GM12878 (cell line): ENCODE measurements at regions not wholly inside any gene's neighbourhood (a gene's known extent, or its start where the extent isn't known, plus 50 kb on each side); places are given as distances from the start of the nearest gene placed in this dataset.

Source experiments
- ATAC-seq: fragments of 200-7000 bp; cut with Tn5 transposase; 3 replicates; pipeline ENCODE4 v1.9.1; 2020; ENCODE audit warnings: mild to moderate bottlenecking, moderate library complexity
- BruUV-seq: library from RNA; stranded (reverse); fragments of 400-500 nt; replicated peaks from 2 replicates; lab custom pipeline; 2021; lab: Mats Ljungman, UMichigan
- CTCF ChIA-PET: fragments of 300-600 bp; sonication (Branson Sonifier 250); formaldehyde crosslinking; extraction: SDS; loops from one replicate; lab custom pipeline; 2021; ENCODE audit warnings: inconsistent platforms; lab: Yijun Ruan, JAX
- POLR2A ChIA-PET: fragments of 350-600 bp; formaldehyde crosslinking; extraction: SDS; loops from one replicate; lab custom pipeline; 2021; ENCODE audit warnings: inconsistent platforms; lab: Charles Lee
- RAD21 ChIA-PET: fragments of 300-600 bp; sonication (Branson Sonifier 250); formaldehyde crosslinking; loops from one replicate; lab custom pipeline; 2023; ENCODE audit warnings: antibody characterized with exemption; ENCODE audit not compliant: unreplicated experiment; lab: Charles Lee
- SMC1A ChIA-PET: fragments of 300-600 bp; sonication (Branson Sonifier 250); formaldehyde crosslinking; loops from one replicate; lab custom pipeline; 2023; ENCODE audit not compliant: unreplicated experiment, uncharacterized antibody; lab: Charles Lee
- DNase-seq: peaks from one replicate; pipeline ENCODE4 v3.0.0-alpha.2; 2011; ENCODE audit warnings: low read depth, low spot score
- FAIRE-seq: peaks from 3 replicates; lab custom pipeline; 2011; peaks lifted over from hg19 to GRCh38; lab: Jason Lieb, UNC
- H2AFZ ChIP-seq: 2 replicates; pipeline ENCODE4 v1.6.0; 2011; ENCODE audit warnings: low read depth, low read length, control low read depth; ENCODE audit not compliant: control insufficient read depth
- H3K27ac ChIP-seq: 2 replicates; pipeline ENCODE4 v1.5.1; 2011; ENCODE audit warnings: control low read depth; ENCODE audit not compliant: control insufficient read depth, insufficient read depth
- H3K27me3 ChIP-seq, 2 experiments: replicated peaks in 1 of 2; 2 replicates each; pipeline versions ENCODE4 v1.6.0 to v1.6.1; 2011; ENCODE audit warnings: low read length in 1 of 2; ENCODE audit not compliant: control insufficient read depth in 2 of 2, insufficient read depth in 2 of 2
- H3K36me3 ChIP-seq, 2 experiments: 2 replicates each; pipeline ENCODE4 v1.5.1; 2011; ENCODE audit warnings: low read length in 1 of 2; ENCODE audit not compliant: control insufficient read depth in 2 of 2, insufficient read depth in 2 of 2
- H3K4me1 ChIP-seq: 2 replicates; pipeline ENCODE4 v1.6.1; 2011; ENCODE audit warnings: mild to moderate bottlenecking, low read length, moderate library complexity, mixed read lengths; ENCODE audit not compliant: control insufficient read depth, insufficient read depth
- H3K4me2 ChIP-seq: 2 replicates; pipeline ENCODE4 v1.6.0; 2011; ENCODE audit warnings: control low read depth; ENCODE audit not compliant: control insufficient read depth, insufficient read depth
- H3K4me3 ChIP-seq: fragments of 200-600 bp; sonication (generic); 2 replicates; pipeline ENCODE4 v1.5.1; 2016
- H3K79me2 ChIP-seq: 2 replicates; pipeline ENCODE4 v1.6.0; 2011; ENCODE audit warnings: low read length; ENCODE audit not compliant: control insufficient read depth, insufficient read depth
- H3K9ac ChIP-seq: 2 replicates; pipeline ENCODE4 v1.8.0; 2011; ENCODE audit warnings: low read length, control low read depth, mixed read lengths; ENCODE audit not compliant: control insufficient read depth, insufficient read depth
- H3K9me3 ChIP-seq: replicated peaks from 3 replicates; pipeline ENCODE4 v1.5.1; 2011; ENCODE audit warnings: mild to moderate bottlenecking, low read length; ENCODE audit not compliant: control insufficient read depth, insufficient read depth
- H4K20me1 ChIP-seq: 2 replicates; pipeline ENCODE4 v1.6.0; 2011; ENCODE audit not compliant: control insufficient read depth, insufficient read depth
- BRCA1 ChIP-seq: IDR thresholded peaks from 2 replicates; pipeline ENCODE4 v1.6.1; 2011; ENCODE audit warnings: low read depth, low read length, improper control_type of control experiment
- CHD4 ChIP-seq: fragments of 200-600 bp; sonication (generic); IDR thresholded peaks from 2 replicates; pipeline ENCODE4 v1.6.1; 2016; ENCODE audit warnings: mild to moderate bottlenecking
- RAD21 ChIP-seq: IDR thresholded peaks from 2 replicates; pipeline ENCODE4 v1.6.1; 2011; ENCODE audit warnings: mild to moderate bottlenecking, low read depth, low read length, moderate library complexity; ENCODE audit not compliant: insufficient read depth
- RUNX3 ChIP-seq: IDR thresholded peaks from 2 replicates; pipeline ENCODE4 v1.6.1; 2012; ENCODE audit warnings: low read length, inconsistent platforms
- TBL1XR1 ChIP-seq: IDR thresholded peaks from 2 replicates; pipeline ENCODE4 v1.6.1; 2012; ENCODE audit warnings: low read depth, low read length, improper control_type of control experiment
- WGBS: methylation state at CpG from one replicate; pipeline ENCODE4 v1.1.6; 2016; ENCODE audit warnings: low lambda C conversion rate; ENCODE audit not compliant: insufficient replicate concordance, insufficient coverage; ENCODE audit errors: missing lambda C conversion rate; 5-methylcytosine and 5-hydroxymethylcytosine counted together
- in situ Hi-C: fragments of 300-500 bp; cut with MboI; formaldehyde crosslinking; loops from 9 replicates; pipeline ENCODE4 v1.14.3; 2018; ENCODE audit warnings: mixed read lengths
- intact Hi-C: fragments of 100-400 bp; cut with micrococcal nuclease; formaldehyde crosslinking; loops from one replicate; pipeline ENCODE4 v1.14.2; 2022; ENCODE audit not compliant: unreplicated experiment
- TF ChIP-seq, protein P1 (sequence below): fragments of 450-650 bp; IDR thresholded peaks from 2 replicates; pipeline ENCODE4 v1.6.1; 2017; ENCODE audit warnings: borderline replicate concordance

DNA sequence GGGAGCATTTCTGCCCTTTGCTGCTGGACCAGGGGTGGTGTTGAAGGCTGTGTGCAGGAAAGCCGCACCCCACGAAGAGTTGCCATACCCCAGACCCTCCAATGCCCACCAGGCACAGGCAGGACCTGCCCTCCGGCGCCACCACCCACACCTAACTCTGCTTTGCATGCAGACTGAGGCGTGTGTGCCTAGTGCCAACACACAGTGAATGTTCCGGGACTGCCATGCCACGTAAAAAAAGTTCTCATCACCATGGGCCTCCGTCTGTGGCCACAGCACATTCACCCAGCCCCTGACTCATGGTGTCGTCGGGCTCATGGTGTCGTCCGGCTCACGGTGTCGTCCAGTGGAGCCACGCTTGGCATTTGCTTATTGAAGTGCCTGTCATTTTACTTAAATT lies 184.9 kb upstream of the RAB6C start (continued):
- TF ChIP-seq, protein P1, sequence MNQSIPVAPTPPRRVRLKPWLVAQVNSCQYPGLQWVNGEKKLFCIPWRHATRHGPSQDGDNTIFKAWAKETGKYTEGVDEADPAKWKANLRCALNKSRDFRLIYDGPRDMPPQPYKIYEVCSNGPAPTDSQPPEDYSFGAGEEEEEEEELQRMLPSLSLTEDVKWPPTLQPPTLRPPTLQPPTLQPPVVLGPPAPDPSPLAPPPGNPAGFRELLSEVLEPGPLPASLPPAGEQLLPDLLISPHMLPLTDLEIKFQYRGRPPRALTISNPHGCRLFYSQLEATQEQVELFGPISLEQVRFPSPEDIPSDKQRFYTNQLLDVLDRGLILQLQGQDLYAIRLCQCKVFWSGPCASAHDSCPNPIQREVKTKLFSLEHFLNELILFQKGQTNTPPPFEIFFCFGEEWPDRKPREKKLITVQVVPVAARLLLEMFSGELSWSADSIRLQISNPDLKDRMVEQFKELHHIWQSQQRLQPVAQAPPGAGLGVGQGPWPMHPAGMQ: no peak
- TF ChIP-seq RUNX3 (no peak), TBL1XR1 (no peak), BRCA1 (no peak)

- FAIRE-seq: no peak
- ATAC-seq: no peak
- intact Hi-C loops: no loop called here
- ChIA-PET SMC1A (no interaction called here), CTCF (no interaction called here), POLR2A (no interaction called here), RAD21 (no interaction called here)
- H3K27me3 ChIP-seq: no peaks in the 10 kb centered on the region
- DNase-seq: no peak
- no peak overlapping the region for H3K4me3 ChIP-seq
- TF ChIP-seq CHD4 (no peak), RAD21 (no peak)
- in situ Hi-C loops: no loop called here
- no peaks in the 10 kb centered on the region for H3K4me1 ChIP-seq
- H4K20me1 ChIP-seq: no peaks in the 10 kb centered on the region
- no peaks in the 10 kb centered on the region for H3K9me3 ChIP-seq
- H3K79me2 ChIP-seq: no peaks in the 10 kb centered on the region
- no peak overlapping the region for H3K4me2 ChIP-seq
- WGBS: 23% methylated on average over 6 of the region's 7 CpGs
- BruUV-seq: no TSS peak
- no peak overlapping the region for H3K27ac ChIP-seq
- H2AFZ ChIP-seq: no peak overlapping the region
- no peak overlapping the region for H3K9ac ChIP-seq
- H3K36me3 ChIP-seq: no peaks in the 10 kb centered on the region
Observed at GRCh38 chr2:129796225-129796624, 183.2 kb upstream of the RAB6C start.
